ENCODE measurements at regions not wholly inside any gene's neighbourhood (a gene's known extent, or its start where the extent isn't known, plus 50 kb on each side); places are given as distances from the start of the nearest gene placed in this dataset.
A peak's percentile ranks its signal among the peaks of the same experiment; 100 is the strongest.

DNA sequence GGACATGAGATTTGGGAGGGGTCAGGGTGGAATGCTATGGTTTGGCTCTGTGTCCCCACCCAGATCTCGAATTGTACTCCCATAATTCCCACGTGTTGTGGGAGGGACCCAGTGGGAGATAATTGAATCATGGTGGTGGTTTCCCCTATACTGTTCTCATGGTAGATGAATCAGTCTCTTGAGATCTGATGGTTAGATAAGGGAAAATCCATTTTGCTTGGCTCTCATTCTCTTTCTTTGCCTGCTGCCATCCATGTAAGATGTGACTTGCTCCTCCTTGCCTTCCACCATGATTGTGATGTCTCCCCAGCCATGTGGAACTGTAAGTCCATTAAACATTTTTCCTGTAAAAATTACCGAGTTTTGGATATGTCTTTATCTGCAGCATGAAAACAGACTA lies 80.9 kb upstream of the GALNT5 start:
- Histone ChIP-seq H3K27ac (ENCODE audit: insufficient read depth, low read depth, low read length) (no peak overlapping the region), H3K36me3 (ENCODE audit: control insufficient read depth in 2 of 2, extremely low read depth in 1 of 2, insufficient read depth in 2 of 2, low read length in 2 of 2) (no peaks in the 10 kb centered on the region), H3K9ac (replicated peaks; ENCODE audit: extremely low read depth, insufficient read depth, low read length) (no peak overlapping the region), H4K20me1 (replicated peaks; ENCODE audit: control insufficient read depth, extremely low read depth, insufficient read depth, low read length) (no peaks in the 10 kb centered on the region), H3K4me1 (ENCODE audit: control insufficient read depth, extremely low read depth, insufficient read depth, low read length) (peaks cover 18% of the 10 kb centered on the region), H3K27me3 (ENCODE audit: control insufficient read depth in 2 of 2, insufficient read depth in 2 of 2, low read length in 2 of 2) (no peaks in the 10 kb centered on the region), H3K9me3 (replicated peaks; ENCODE audit: control insufficient read depth, insufficient read depth, low read length) (no peaks in the 10 kb centered on the region), H3K9me1 (replicated peaks; ENCODE audit: control insufficient read depth, extremely low read depth, insufficient read depth, low read length) (no peaks in the 10 kb centered on the region), H3K79me2 (ENCODE audit: control insufficient read depth, insufficient read depth, low read length) (no peaks in the 10 kb centered on the region), H2AFZ (ENCODE audit: low read depth, low read length) (no peak overlapping the region), H3K4me3 (replicated peaks in 1 of 3; ENCODE audit: insufficient read depth in 1 of 3, low read depth in 1 of 3, low read length in 3 of 3) (no peak overlapping the region), H3K4me2 (ENCODE audit: insufficient read depth, low read length) (no peak overlapping the region)
- intact Hi-C loops (cut with micrococcal nuclease) (no loop called here), dilution Hi-C loops (cut with MboI; ENCODE audit: extremely low pct_ligation_motif_present, low sequenced_read_pairs) (no loop called here)
- no TSS peak for BruUV-seq (replicated peaks)
- FAIRE-seq (no peak), DNase-seq (ENCODE audit: low read depth, low spot score) (no peak)
- CTCF ChIA-PET: no interaction called here
- peak; percentile 56 for TF ChIP-seq GATA2 (IDR thresholded peaks at IDR 0.05; ENCODE audit: insufficient read depth, insufficient read length, low read depth, low read length)
- TF ChIP-seq FOS (IDR thresholded peaks at IDR 0.05; ENCODE audit: borderline replicate concordance, insufficient read depth, low read length): no peak
- POLR2A ChIA-PET: no interaction called here

DNA sequence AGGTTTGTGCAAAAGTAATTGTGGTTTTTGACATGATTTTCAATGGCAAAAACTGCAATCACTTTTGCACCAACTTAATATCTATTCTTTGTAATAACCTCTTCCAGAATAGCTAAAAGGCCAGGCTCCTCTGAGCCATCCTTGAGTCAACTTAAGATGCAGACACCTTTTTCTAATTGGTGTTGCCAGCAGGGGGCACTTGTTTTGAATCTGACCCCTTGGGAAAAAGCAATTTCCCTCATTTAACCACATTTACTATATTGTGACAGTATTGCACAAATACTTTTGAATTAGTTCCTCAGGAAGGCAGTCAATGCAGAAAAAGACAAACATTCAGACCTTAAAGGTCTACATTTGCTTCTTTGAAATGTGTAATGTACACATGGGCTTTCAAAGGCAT lies 78.6 kb upstream of the GALNT5 start:
- Histone ChIP-seq H3K4me1 (ENCODE audit: control insufficient read depth, extremely low read depth, insufficient read depth, low read length) (peaks cover 27% of the 10 kb centered on the region), H2AFZ (ENCODE audit: low read depth, low read length) (no peak overlapping the region), H3K4me3 (replicated peaks in 1 of 3; ENCODE audit: insufficient read depth in 1 of 3, low read depth in 1 of 3, low read length in 3 of 3) (no peak overlapping the region), H3K79me2 (ENCODE audit: control insufficient read depth, insufficient read depth, low read length) (no peaks in the 10 kb centered on the region), H3K9me3 (replicated peaks; ENCODE audit: control insufficient read depth, insufficient read depth, low read length) (no peaks in the 10 kb centered on the region), H3K9me1 (replicated peaks; ENCODE audit: control insufficient read depth, extremely low read depth, insufficient read depth, low read length) (no peaks in the 10 kb centered on the region), H3K4me2 (ENCODE audit: insufficient read depth, low read length) (no peak overlapping the region), H4K20me1 (replicated peaks; ENCODE audit: control insufficient read depth, extremely low read depth, insufficient read depth, low read length) (no peaks in the 10 kb centered on the region), H3K27me3 (ENCODE audit: control insufficient read depth in 2 of 2, insufficient read depth in 2 of 2, low read length in 2 of 2) (no peaks in the 10 kb centered on the region), H3K27ac (ENCODE audit: insufficient read depth, low read depth, low read length) (no peak overlapping the region), H3K9ac (replicated peaks; ENCODE audit: extremely low read depth, insufficient read depth, low read length) (no peak overlapping the region), H3K36me3 (ENCODE audit: control insufficient read depth in 2 of 2, extremely low read depth in 1 of 2, insufficient read depth in 2 of 2, low read length in 2 of 2) (no peaks in the 10 kb centered on the region)
- ChIA-PET CTCF (interaction anchor here (6.8 kb wide), 1 partner anchor 15 kb away, joined by 43 read pairs; no protein-coding TSS in a partner anchor), POLR2A (no interaction called here)
- TF ChIP-seq POLR2A (IDR thresholded peaks at IDR 0.05; ENCODE audit: low read depth, low read length): no peak
- TF ChIP-seq, protein P1, sequence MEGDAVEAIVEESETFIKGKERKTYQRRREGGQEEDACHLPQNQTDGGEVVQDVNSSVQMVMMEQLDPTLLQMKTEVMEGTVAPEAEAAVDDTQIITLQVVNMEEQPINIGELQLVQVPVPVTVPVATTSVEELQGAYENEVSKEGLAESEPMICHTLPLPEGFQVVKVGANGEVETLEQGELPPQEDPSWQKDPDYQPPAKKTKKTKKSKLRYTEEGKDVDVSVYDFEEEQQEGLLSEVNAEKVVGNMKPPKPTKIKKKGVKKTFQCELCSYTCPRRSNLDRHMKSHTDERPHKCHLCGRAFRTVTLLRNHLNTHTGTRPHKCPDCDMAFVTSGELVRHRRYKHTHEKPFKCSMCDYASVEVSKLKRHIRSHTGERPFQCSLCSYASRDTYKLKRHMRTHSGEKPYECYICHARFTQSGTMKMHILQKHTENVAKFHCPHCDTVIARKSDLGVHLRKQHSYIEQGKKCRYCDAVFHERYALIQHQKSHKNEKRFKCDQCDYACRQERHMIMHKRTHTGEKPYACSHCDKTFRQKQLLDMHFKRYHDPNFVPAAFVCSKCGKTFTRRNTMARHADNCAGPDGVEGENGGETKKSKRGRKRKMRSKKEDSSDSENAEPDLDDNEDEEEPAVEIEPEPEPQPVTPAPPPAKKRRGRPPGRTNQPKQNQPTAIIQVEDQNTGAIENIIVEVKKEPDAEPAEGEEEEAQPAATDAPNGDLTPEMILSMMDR (IDR thresholded peaks at IDR 0.05; ENCODE audit: extremely low read depth in 1 of 2, insufficient read depth in 1 of 2, low read depth in 1 of 2, low read length in 2 of 2): peak in 1 of 2 donors; percentile 5
- TF ChIP-seq GATA2 (IDR thresholded peaks at IDR 0.05; ENCODE audit: insufficient read depth, insufficient read length, low read depth, low read length): no peak
- TF ChIP-seq POLR2AphosphoS5 (IDR thresholded peaks at IDR 0.05; ENCODE audit: insufficient read depth, low read depth, low read length): no peak
- intact Hi-C loops (cut with micrococcal nuclease) (no loop called here), dilution Hi-C loops (cut with MboI; ENCODE audit: extremely low pct_ligation_motif_present, low sequenced_read_pairs) (no loop called here)
- no TSS peak for BruUV-seq (replicated peaks)
- DNase-seq (ENCODE audit: low read depth, low spot score) (no peak), FAIRE-seq (no peak)

Measured in endothelial cell of umbilical vein (primary cell).